ENCODE measurements at regions not wholly inside any gene's neighbourhood (a gene's known extent, or its start where the extent isn't known, plus 50 kb on each side); places are given as distances from the start of the nearest gene placed in this dataset.

DNA sequence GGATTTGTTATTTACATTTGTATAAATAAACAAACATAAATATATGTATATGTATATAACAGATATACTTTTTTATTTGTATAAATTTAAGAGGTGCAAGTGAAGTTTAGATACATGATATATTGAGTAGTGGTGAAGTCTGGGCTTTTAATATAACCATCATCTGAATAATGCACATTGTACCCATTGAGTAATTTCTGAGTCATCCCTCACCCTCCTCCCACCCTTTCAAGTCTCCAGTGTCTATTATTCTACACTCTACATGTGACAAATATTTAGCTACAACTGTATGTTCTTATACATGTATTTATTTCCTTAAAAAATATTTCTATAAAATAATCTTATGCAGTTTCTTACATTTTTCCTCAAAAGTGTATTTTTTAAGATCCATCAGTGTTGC lies 358.7 kb upstream of the TFPI start:
- DNase-seq = no peak
- H3K9me3 Mint-ChIP-seq = no peaks in the 10 kb centered on the region
- H3K27me3 Mint-ChIP-seq (ENCODE audit: low read depth) = no peaks in the 10 kb centered on the region
- no peak for ATAC-seq (replicated peaks in 1 of 2)
- no peak overlapping the region for H3K4me3 Mint-ChIP-seq
- no peak overlapping the region for H3K27ac Mint-ChIP-seq
- no peaks in the 10 kb centered on the region for H3K36me3 Mint-ChIP-seq (ENCODE audit: insufficient read depth in 2 of 2)
- H3K4me1 Mint-ChIP-seq (ENCODE audit: low read depth) = no peaks in the 10 kb centered on the region

DNA sequence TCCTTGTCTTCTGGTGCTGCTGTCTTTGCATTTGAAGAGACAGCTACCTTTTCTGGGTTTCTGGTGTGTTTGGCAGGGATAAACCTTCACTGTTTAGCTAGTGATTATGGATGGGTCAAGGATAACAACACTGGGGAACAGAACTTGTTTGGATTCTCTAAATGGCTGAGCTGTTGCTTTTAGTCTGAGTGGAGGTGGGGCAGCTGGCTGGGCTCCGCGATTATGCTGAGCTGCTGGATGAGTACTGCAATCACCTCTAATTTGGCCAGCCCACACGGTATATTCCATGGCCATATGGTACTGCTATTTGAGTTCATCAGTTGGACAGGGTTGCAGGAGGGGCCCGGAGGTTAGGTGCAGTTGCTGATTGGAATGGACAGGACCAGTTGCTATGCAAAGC lies 361.6 kb upstream of the TFPI start:
- Mint-ChIP-seq H3K9me3 (no peaks in the 10 kb centered on the region), H3K4me3 (no peak overlapping the region), H3K27ac (no peak overlapping the region), H3K27me3 (ENCODE audit: low read depth) (no peaks in the 10 kb centered on the region), H3K4me1 (ENCODE audit: low read depth) (no peaks in the 10 kb centered on the region), H3K36me3 (ENCODE audit: insufficient read depth in 2 of 2) (no peaks in the 10 kb centered on the region)
- ATAC-seq (replicated peaks in 1 of 2) (no peak), DNase-seq (no peak)

DNA sequence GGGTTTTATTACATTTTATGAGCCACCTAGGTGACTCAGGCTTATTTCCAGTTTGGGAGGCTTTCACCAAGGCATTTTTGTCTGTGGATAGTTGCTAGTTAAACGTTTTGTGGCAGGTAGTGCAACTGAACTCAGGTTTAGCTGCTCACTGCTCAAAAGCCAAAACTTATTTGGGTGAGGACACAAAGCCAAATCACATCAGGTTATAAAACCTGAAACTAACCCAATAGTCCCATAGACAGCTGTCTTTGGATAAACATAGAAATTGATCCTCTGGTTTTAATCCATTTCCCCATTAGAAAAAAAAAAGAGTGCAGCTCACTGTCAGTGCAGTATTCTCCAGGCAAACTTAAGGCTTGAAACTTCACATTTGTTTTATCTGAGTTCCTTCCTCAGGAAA lies 362.6 kb upstream of the TFPI start:
- Mint-ChIP-seq H3K4me1 (ENCODE audit: low read depth) (no peaks in the 10 kb centered on the region), H3K27ac (no peak overlapping the region), H3K36me3 (ENCODE audit: insufficient read depth in 2 of 2) (no peaks in the 10 kb centered on the region), H3K9me3 (no peaks in the 10 kb centered on the region), H3K27me3 (ENCODE audit: low read depth) (no peaks in the 10 kb centered on the region), H3K4me3 (no peak overlapping the region)
- ATAC-seq (replicated peaks in 1 of 2) = no peak
- DNase-seq = no peak

DNA sequence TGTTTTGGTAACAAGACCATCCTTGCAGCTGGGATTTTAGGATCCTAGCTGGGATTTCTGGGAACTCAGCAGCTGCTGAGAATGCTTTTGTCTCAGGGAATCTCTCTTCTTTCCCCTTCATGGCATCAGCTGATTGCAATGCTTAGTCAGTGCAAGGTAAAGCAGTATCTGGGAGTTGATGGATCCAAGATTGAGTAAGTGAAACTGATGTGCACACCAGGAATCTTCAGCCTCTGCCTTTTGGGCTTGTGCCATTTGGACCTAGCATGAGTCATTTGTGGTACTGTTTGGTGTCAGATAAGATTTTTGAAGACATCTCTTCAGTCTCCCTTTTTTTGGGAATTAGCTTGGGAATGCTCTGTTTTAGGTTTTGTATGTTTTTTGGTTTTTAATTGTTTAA lies 363.3 kb upstream of the TFPI start:
- DNase-seq = no peak
- Mint-ChIP-seq H3K27me3 (ENCODE audit: low read depth) (no peaks in the 10 kb centered on the region), H3K36me3 (ENCODE audit: insufficient read depth in 2 of 2) (no peaks in the 10 kb centered on the region), H3K4me3 (no peak overlapping the region), H3K27ac (no peak overlapping the region), H3K9me3 (no peaks in the 10 kb centered on the region), H3K4me1 (ENCODE audit: low read depth) (no peaks in the 10 kb centered on the region)
- no peak for ATAC-seq (replicated peaks in 1 of 2)

DNA sequence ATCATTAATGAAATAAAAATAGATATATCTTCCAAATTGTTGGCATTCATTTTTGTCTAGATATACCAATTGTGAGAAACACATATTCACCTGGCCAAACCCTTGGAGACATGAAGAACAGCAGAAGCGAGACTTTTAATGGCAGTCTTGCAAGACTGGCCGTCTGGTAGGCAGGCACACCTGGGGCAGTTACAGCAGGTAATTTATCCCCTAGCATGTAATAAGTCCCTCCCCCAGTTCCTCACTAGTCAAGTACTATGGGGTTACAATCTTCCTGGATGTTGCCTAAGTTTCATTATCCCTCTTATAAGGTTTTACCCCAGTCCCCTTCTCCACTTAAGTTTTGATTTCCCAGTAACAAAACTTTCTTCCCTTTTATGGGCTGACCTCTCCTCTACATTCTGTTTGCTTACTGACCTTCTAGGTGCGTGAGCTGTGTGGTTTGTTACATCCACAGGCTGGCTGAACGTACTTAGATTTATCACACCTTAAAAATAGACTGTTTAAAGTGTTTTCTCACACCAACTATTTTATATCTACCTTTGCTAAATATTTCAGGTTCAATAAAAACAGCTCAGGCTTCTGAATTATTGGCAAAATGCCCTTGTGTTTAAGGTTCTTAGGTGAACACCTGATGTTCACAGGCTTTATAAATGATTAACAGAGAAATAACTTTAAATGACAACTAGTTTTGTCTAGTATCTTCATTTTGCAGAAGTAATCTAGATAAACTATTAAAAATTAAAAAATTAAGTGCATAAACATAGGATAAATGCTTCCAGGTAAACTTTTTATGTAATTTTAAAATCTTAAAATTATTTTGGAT lies 365.0 kb upstream of the TFPI start:
- no peaks in the 10 kb centered on the region for H3K27me3 Mint-ChIP-seq (ENCODE audit: low read depth)
- H3K36me3 Mint-ChIP-seq (ENCODE audit: insufficient read depth in 2 of 2) = no peaks in the 10 kb centered on the region
- H3K4me1 Mint-ChIP-seq (ENCODE audit: low read depth) = no peaks in the 10 kb centered on the region
- H3K27ac Mint-ChIP-seq = no peak overlapping the region
- no peaks in the 10 kb centered on the region for H3K9me3 Mint-ChIP-seq
- DNase-seq = no peak
- no peak for ATAC-seq (replicated peaks in 1 of 2)
- no peak overlapping the region for H3K4me3 Mint-ChIP-seq

DNA sequence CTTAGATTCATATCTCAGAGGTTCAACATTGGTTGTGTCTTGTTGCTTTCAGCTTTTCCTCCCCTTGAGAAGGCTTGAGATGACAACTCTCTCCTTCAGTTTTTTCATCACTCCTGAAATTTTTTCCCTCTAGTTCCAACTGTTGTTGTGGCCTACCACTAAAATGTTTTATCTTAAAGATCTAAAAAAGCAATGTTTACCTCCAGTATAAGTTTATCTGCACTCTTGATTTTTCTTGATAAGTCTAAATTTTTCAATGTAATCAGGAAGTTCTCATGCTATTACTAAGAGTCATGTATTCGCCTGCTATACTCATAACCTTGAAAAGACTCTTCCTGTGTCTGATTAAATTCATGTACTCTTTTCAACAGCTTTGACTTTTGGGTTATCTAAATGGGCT lies 366.3 kb upstream of the TFPI start:
- no peaks in the 10 kb centered on the region for H3K36me3 Mint-ChIP-seq (ENCODE audit: insufficient read depth in 2 of 2)
- no peak overlapping the region for H3K27ac Mint-ChIP-seq
- H3K4me3 Mint-ChIP-seq = no peak overlapping the region
- H3K9me3 Mint-ChIP-seq = no peaks in the 10 kb centered on the region
- no peak for DNase-seq
- no peaks in the 10 kb centered on the region for H3K4me1 Mint-ChIP-seq (ENCODE audit: low read depth)
- no peaks in the 10 kb centered on the region for H3K27me3 Mint-ChIP-seq (ENCODE audit: low read depth)
- no peak for ATAC-seq (replicated peaks in 1 of 2)

DNA sequence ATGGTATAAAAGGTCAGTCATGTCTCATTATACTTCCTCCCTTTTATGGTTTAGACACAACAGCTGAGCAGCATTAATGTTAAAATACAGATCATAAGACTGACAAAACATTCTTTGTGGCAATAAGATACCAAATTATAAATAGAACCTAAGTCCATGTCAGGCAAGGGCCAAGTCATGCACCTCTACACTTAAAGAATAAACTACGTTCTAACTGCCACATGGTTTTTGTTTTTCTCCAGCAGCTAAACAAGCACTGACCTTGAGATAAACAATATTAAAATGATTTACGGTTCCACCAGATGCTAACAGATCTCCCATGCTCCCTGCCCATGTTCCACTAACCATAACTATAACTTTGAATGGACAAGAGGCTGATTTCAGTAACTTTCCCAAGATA lies 368.6 kb upstream of the TFPI start:
- no peak for ATAC-seq (replicated peaks in 1 of 2)
- DNase-seq = no peak
- H3K4me3 Mint-ChIP-seq = no peak overlapping the region

DNA sequence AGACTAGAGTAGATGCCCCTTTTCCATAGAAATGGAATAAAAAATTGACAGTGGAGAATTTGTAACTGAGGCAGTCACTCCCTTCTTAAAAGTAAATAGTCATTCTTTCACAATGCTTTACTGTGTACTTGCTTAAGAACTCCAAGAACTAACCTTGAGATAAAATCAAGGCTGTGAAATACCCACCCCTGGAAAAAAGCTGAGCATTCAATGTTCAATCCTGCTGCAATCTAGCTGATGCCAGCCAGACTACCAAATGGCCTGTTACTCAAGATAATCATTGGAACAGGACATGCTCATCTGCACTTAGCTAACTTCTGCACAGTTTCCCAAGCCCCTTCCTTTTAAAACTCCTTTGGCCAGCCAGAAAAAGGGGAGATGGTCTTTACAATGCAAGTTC lies 367.4 kb upstream of the GULP1 start:
- DNase-seq = no peak
- Mint-ChIP-seq H3K36me3 (ENCODE audit: insufficient read depth in 2 of 2) (no peaks in the 10 kb centered on the region), H3K27ac (no peak overlapping the region), H3K9me3 (peaks cover 0 to under 1% of the 10 kb centered on the region in 2 donors), H3K4me1 (ENCODE audit: low read depth) (no peaks in the 10 kb centered on the region), H3K4me3 (no peak overlapping the region), H3K27me3 (ENCODE audit: low read depth) (no peaks in the 10 kb centered on the region)
- ATAC-seq (replicated peaks in 1 of 2) = no peak

More for the DNA sequence above, 368.6 kb upstream of the TFPI start:
- H3K36me3 Mint-ChIP-seq (ENCODE audit: insufficient read depth in 2 of 2) = no peaks in the 10 kb centered on the region
- H3K4me1 Mint-ChIP-seq (ENCODE audit: low read depth) = no peaks in the 10 kb centered on the region
- no peaks in the 10 kb centered on the region for H3K27me3 Mint-ChIP-seq (ENCODE audit: low read depth)
- H3K9me3 Mint-ChIP-seq = no peaks in the 10 kb centered on the region
- no peak overlapping the region for H3K27ac Mint-ChIP-seq

DNA sequence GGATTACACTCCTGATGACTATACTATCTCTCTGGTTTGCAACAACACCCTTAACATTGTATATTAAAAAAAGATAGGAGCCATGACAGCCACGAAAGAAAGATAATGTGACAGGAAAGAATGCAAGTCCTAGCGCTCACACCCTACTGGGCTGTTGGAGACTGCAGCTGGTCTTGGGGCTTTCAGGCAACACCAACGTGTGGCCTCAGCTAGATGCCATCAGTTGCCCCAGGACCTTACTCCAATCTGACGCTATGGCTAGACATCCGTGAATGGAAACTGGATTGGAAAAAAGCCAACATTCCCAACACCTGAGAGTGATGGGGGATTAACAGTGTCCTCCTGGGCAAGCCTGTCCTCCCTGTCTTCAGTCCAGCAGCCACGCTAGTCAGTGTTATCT lies 357.4 kb upstream of the GULP1 start:
- ATAC-seq (replicated peaks in 1 of 2) = no peak
- Mint-ChIP-seq H3K27me3 (ENCODE audit: low read depth) (no peaks in the 10 kb centered on the region), H3K4me1 (ENCODE audit: low read depth) (no peaks in the 10 kb centered on the region), H3K27ac (no peak overlapping the region), H3K4me3 (no peak overlapping the region), H3K9me3 (peaks cover 0 to 2% of the 10 kb centered on the region in 2 donors), H3K36me3 (ENCODE audit: insufficient read depth in 2 of 2) (no peaks in the 10 kb centered on the region)
- DNase-seq = no peak

DNA sequence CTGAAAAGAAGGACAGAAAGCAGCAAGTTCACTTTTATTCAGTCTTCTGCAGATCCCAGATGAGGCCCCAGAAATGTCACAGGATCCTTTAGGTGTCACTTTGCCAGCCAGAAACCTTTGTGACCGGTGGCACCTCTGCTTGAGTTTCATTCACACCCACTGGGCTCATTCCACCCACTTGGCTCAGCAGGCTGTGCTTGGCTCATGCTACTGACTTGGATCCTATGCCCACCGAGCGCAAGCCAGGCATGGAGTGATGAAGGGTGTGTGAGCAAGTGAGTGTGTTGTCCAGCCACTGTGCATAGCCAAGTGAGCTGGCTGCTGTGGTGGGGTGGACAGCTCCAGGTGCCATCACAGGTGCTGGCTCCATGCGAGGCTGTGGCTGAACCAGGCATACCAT lies 357.0 kb upstream of the GULP1 start:
- H3K4me1 Mint-ChIP-seq (ENCODE audit: low read depth) = no peaks in the 10 kb centered on the region
- no peak overlapping the region for H3K27ac Mint-ChIP-seq
- ATAC-seq (replicated peaks in 1 of 2) = no peak
- no peak for DNase-seq
- no peaks in the 10 kb centered on the region for H3K27me3 Mint-ChIP-seq (ENCODE audit: low read depth)
- no peaks in the 10 kb centered on the region for H3K9me3 Mint-ChIP-seq
- H3K4me3 Mint-ChIP-seq = no peak overlapping the region
- no peaks in the 10 kb centered on the region for H3K36me3 Mint-ChIP-seq (ENCODE audit: insufficient read depth in 2 of 2)

DNA sequence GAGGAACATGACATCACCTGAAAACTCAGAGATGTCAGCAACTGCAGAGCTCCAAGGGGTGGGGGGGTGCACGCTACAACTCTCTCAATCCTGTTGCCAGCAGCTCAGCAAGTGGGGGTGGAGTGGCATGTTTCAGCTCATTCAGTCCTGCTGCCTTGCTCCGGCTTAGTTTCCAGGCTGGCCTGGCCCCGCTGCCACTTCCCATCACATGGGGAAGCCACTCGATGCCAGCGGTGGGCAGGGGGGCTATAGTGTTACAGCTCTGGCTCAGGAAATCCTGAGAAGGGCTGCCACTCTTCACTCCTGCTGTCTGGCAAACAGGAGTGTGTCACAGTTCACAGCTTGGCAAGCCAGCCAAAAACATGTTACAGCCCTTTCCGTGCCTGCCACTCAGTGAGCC lies 356.5 kb upstream of the GULP1 start:
- ATAC-seq (replicated peaks in 1 of 2) (no peak), DNase-seq (no peak)
- no peaks in the 10 kb centered on the region for H3K4me1 Mint-ChIP-seq (ENCODE audit: low read depth)
- H3K27ac Mint-ChIP-seq = no peak overlapping the region
- no peak overlapping the region for H3K4me3 Mint-ChIP-seq
- no peaks in the 10 kb centered on the region for H3K9me3 Mint-ChIP-seq
- H3K27me3 Mint-ChIP-seq (ENCODE audit: low read depth) = no peaks in the 10 kb centered on the region
- H3K36me3 Mint-ChIP-seq (ENCODE audit: insufficient read depth in 2 of 2) = no peaks in the 10 kb centered on the region

DNA sequence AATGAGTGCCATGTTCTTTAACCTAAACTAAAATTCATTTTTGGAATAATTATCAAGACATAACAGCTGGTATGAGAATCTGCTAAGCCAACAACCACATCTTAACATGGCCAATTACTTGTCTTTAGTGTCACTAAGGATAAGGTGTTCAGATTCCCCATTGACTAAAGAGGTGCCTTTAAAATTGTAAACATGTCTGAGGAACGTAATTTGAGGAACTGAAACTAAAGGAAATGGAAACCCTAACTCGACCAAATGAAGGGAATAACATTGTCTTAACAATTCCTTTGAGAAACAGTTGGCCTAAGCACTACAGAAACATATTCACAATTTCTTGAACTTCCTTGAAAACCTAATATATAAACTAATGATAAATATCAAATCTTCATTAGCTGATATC lies 355.4 kb upstream of the GULP1 start:
- no peak for DNase-seq
- H3K9me3 Mint-ChIP-seq = no peaks in the 10 kb centered on the region
- no peak for ATAC-seq (replicated peaks in 1 of 2)
- H3K4me1 Mint-ChIP-seq (ENCODE audit: low read depth) = no peaks in the 10 kb centered on the region
- H3K4me3 Mint-ChIP-seq = no peak overlapping the region
- no peak overlapping the region for H3K27ac Mint-ChIP-seq
- H3K36me3 Mint-ChIP-seq (ENCODE audit: insufficient read depth in 2 of 2) = no peaks in the 10 kb centered on the region
- H3K27me3 Mint-ChIP-seq (ENCODE audit: low read depth) = no peaks in the 10 kb centered on the region

DNA sequence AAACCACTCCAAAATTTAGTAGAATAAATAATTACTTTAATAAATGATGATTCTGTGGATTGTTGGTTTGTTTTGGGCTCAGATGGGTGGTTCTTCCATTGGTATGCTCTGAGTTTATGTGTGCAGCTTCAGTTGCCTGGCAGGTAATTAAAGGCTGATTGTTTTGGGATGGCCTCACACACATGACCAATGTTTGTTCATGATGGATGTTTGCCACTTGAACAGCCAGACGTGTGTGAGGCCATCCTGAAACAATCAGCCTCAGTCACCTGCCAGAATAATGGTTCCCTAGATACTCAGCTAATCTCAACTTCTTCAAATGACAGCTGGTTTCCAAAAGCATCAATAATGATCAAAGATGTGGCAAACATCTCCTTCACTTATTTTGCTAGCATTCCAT lies 352.5 kb upstream of the GULP1 start:
- ATAC-seq (replicated peaks in 1 of 2) (no peak), DNase-seq (no peak)
- H3K27me3 Mint-ChIP-seq (ENCODE audit: low read depth) = no peaks in the 10 kb centered on the region
- no peaks in the 10 kb centered on the region for H3K4me1 Mint-ChIP-seq (ENCODE audit: low read depth)
- no peak overlapping the region for H3K4me3 Mint-ChIP-seq
- H3K9me3 Mint-ChIP-seq = no peaks in the 10 kb centered on the region
- no peak overlapping the region for H3K27ac Mint-ChIP-seq
- H3K36me3 Mint-ChIP-seq (ENCODE audit: insufficient read depth in 2 of 2) = no peaks in the 10 kb centered on the region

DNA sequence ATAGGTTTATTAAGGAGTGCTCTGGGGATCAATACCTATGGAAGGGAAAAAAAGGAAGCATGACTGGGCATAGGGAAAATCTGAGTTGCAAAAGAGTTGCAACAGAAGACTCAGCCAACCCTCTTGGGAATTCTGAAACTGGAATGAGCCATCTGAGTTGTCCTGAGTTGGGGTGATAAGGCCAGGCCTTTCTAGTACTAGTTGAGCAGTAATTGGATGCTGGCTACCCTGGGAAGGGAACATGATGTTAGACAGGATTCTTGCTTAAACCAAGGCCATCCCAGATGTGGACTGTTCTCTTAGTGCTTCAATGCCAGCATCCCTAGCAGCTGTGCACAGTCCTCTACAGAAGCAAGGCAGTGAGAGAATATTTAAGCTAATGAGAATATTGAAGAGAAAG lies 348.8 kb upstream of the GULP1 start:
- ATAC-seq (replicated peaks in 1 of 2) (no peak), DNase-seq (no peak)
- no peak overlapping the region for H3K4me3 Mint-ChIP-seq
- H3K9me3 Mint-ChIP-seq = peaks cover 0 to 2% of the 10 kb centered on the region in 2 donors
- no peak overlapping the region for H3K27ac Mint-ChIP-seq
- no peaks in the 10 kb centered on the region for H3K36me3 Mint-ChIP-seq (ENCODE audit: insufficient read depth in 2 of 2)
- H3K27me3 Mint-ChIP-seq (ENCODE audit: low read depth) = no peaks in the 10 kb centered on the region
- H3K4me1 Mint-ChIP-seq (ENCODE audit: low read depth) = no peaks in the 10 kb centered on the region
